Activated CD8-positive, alpha-beta memory T cell treated with anti-CD3 and anti-CD28 coated beads for 4 hours (primary cell): ENCODE measurements at regions not wholly inside any gene's neighbourhood (a gene's known extent, or its start where the extent isn't known, plus 50 kb on each side); places are given as distances from the start of the nearest gene placed in this dataset.
"Not testable (repeated sequence)": the region's sequence is repeated elsewhere in the genome, so short reads cannot be mapped to it uniquely, and the experiment has no call there.

ENCODE experiments used
- DNase-seq, 2 donors: peaks; one replicate each; pipeline ENCODE4 v3.0.0-alpha.2; 2020; ENCODE audit warnings: low read depth in 2 of 2

DNA sequence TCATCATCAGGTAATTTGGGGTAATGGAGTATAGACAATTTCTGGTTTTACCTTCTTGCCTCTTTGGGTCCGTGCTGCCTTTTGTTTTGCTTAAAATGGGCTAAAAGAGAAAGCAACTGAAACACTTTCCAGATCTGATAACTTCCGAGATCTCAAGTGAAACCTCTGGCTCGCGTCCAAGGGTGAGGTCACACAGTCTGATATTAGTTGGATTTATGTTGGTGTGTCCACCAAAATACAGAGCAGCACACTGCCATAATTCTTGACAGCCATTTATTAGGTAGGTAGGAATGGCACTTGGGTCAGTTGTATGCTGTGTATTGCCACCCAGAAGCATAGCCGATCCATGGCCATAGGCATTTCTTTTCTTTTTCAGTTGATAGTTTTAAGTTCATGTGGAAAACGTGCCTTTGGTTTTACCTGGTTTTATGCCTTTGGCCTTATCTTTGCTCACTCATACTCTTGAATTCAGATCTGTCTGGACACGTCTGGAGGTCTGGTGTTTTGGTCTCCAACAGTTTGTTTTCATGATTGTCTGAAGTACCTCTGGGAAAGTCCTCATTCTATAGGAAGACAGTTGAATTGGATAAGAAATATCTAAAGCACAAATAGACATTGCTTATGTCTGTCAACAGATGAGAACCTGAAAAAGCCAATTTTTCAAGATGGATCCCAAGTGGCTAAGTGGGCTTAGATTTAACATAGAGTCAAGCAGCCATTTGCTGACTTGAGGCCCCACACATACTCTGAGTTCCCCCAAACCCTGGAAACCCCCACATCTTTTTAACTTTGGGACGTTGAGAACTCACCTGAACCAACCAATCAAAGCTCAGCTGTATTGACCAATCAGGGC lies 320.8 kb downstream of the SOX4 start:
- no peak for DNase-seq

DNA sequence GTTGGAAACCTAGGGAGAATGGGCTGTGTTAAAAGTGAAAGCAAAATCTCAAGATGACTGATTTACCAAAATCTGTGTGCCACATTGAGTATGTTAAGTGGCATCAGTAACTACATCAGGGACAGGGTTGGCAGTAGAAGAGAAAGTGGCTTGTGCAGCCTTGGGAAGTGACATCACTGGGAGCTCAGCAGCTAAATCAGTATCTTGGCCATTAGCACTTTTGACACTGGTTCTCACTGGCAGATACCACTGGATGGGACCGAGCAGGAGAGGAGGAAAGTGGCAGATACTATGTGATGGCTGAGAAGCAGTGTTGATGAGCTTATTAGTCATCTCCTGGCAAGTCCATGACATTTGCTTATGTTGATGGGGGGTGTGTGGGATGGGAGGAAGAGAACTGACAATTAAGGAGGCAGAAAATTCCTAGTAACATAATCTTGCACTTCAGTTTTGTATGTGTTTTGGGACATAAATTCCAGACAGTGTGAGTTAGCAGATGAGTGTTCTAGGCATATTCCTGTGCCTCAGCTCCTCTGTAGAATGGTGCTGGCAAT lies 322.2 kb downstream of the SOX4 start:
- no peak for DNase-seq

DNA sequence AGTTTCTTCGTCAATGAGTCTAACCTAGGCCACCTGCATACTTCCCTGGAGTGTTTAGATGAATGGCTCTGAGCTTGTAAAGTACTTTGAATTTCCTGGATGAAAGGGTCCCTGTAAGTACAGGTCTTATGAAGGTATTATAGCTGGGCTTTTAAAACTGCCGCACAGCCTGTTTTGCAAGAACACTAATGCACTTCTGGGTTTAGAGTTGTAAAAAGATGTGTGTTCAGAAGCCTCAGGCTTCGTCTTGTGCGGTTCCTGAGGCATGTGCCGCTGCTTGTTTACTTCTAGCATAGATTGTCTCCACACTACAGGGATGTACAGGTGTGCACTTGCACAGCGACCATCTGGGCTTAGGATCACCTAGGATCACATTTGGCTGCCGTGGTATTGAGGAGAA lies 324.5 kb downstream of the SOX4 start:
- DNase-seq = no peak

DNA sequence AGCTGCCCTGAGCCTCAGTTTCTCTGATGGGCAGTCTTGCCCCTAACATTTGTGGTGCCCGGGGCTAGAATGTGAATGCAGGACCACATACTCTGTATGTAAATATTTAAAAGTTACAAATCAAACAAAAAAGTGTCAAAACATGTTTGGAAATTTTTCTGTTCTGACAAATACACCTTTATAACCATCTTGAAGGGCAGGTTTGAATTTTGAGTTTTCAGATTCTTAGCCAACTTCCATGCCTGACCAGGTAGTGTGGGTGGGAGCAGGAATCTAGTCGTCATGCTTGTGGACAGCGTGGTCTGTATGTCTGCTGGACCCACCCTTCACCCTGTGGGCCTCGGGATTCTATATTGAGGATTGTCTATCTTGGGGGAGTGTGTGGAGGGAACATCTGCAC lies 325.1 kb downstream of the SOX4 start:
- DNase-seq = no peak

DNA sequence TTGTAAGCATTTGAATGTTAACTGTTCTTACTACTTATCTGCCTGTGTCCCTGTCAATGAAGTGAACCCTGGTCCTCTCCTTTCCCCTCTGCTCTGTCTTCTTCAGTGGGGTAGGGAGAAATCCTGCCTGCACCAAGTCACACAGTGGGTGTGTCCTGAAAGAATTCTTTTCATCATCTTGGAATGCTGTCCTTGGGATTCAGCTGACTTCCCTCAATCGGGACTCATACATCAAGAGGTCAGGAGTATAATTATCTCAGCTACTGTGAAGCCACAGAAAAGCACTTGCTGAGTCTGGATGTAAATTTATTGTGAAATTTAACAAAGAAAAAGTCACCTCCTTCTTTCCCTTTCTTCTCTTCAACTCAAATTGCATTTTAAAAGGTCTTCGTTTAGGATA lies 328.5 kb downstream of the SOX4 start:
- DNase-seq = no peak

DNA sequence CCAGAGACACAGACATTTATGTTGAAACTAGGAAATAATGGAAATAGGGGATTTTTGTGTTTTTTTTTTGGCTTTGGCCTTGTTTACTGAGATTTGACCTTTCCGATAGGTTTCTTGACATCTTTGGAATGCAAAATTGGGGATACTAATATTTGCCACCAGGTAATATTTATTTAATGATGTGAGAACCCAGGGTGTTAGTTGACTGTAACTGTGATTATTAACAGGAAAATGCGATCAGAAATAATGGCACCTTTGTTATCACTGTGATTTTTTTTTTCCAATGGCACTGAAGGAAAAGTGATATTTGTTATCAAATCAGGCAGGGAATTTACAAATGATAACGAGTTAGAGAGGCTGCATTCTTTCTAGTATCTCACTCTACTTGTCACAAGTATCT lies 330.5 kb downstream of the SOX4 start:
- no peak for DNase-seq

DNA sequence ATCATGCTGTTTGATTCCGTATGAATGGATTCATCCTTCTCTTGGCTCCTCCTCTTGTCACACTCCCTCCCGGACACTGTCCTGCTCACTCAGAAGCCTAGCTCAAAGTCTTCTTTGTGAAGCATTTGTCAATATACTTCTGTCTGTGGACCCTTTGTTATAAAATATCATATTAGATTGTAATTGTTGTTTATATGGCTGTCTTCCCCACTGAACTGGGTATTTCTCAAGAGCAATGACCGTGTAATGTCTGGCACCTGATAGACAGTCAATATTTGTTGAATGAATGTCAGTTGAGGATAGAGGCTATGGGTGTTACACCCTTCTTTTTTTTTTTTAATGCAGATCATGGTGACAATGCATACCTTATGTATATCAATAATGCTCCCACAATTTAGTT lies 335.3 kb downstream of the SOX4 start:
- DNase-seq = no peak

DNA sequence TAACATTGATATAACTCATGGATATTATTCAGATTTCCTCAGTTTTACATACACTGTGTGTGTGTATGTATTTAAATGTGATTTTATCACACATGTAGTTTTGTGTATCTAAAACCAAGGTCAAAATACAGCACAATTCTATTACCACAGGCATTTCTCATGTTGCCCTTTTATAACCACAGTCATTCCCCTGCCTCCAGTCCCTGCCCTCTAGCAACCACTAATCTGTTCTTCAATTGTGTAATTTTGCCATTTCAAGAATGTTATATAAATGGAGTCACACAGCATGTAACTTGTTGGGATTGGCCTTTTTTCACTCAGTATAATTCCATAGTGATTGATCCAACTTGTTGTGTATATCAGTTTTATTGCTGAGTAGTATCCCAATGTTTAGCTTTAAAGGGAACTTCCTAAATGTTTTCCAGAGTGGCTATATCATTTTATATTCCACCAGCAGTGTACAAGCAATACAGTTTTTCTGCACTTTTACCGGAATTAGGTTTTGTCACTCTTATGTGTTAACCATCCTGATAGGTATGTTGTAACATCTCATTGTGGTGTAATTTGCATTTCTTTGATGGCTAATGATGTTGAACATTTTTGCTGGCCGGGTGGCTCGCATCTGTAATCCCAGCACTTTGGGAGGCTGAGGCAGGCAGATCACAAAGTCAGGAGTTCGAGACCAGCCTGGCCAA lies 338.2 kb downstream of the SOX4 start:
- no peak for DNase-seq

DNA sequence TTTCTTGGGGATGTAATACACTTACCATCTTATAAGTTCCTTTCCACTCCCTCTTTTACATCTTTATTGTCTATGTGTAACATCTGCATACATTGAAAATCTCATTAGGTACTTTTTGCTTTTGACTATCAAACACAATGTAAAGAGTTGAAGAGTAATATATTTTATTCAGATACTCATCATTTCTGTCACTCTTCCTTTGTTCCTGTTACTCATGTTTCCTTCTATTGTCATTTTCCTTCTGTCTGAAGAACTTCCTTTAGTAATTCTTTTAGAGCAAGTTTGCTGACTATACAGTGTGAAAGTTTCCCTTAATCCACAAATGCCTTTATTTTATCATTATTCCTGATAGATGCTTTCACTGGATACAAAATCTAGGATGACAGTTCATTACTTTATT lies 339.8 kb downstream of the SOX4 start:
- no peak for DNase-seq

DNA sequence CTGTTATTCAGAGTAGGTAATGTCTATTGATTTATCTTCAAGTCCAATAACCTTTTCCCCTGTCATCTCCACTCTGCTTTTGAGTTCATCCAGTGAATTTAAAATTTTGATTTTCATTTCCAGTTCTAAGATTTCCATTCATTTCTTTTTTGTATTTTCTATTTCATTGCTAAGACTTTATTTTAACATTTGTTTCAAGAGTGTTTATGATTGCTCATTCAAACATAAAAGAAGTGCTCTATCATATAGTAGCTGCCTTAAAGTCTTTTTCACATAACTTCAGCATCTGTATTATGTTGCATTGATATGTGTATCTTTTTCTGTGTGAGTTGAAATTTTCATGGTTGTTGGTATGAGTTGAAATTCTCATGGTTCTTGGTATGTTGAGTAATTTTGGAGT lies 341.6 kb downstream of the SOX4 start:
- DNase-seq = no peak

DNA sequence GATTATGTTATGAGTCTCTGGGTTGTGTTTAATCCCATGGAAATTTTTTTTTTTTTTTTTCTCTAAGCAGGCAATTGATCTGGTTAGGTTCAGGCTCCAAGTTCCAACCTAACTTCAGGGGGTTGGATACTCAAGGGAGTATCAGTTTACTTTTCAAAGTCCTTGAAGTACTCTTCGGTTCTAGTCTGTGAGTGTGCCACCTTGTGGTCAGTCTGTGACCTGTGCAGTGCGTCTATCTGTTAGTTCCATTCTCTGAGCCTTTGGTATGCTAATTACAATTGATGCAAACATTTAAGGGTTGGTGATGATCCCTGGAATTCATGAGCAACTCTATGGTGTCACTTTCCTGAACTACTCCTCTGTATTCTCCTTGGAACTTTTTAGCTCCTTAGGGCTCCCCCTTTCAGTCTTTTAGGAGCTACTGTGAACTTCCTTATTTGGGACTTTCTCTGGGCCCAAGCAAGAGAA lies 342.0 kb downstream of the SOX4 start:
- no peak for DNase-seq

DNA sequence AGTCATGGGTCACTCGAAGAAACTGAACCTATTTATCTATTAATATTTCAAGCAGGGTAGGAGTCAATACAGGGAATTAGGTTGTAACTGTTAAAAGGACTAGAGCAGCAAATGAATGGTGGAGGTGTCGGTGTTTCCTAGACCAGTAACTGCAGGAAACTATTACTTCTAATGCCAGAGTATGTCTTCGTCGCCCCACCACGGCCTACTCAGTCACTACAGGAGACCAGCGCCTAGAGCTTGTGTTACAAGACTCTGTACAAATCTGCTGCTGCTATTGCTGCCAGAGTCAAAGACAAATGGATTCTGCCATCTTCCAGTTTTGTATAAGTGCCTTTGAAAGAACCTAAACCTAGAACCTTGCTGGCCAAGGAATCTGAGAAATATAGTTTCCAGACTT lies 343.9 kb downstream of the SOX4 start:
- DNase-seq = no peak

DNA sequence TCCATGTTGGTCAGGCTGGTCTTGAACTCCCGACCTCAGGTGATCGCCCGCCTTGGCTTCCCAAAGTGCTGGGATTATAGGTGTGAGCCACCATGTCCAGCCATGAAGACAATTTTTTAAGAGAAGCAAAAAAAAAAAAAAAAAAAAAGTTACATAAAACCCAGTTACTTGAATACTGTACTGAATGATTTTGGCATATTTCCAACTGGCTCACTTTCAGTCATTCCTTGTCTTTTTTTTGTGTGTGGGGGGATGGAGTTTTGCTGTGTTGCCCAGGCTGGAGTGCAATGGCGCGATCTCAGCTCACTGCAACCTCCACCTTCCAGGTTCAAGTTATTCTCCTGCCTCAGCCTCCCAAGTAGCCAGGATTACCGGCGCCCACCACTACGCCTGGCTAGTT lies 345.5 kb downstream of the SOX4 start:
- DNase-seq = not testable (repeated sequence)

DNA sequence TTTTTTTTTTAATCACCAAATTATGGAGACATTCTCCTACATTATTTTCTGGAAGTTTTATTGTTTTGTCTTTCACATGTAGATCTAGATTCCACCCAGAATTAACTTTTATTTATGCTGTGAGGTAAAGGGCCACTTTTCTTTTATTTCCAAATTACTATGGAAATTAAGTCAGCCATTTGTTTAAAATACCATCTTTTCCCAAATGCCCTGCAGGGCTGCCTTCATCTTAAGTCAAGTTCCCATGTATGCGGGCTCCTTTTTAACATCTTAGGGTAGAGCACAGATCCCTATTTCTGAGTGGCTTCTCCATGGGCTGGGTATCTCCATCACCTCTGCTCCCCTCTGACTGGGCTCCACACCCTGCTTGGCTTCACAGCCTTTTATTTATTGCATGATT lies 348.4 kb downstream of the SOX4 start:
- no peak for DNase-seq

DNA sequence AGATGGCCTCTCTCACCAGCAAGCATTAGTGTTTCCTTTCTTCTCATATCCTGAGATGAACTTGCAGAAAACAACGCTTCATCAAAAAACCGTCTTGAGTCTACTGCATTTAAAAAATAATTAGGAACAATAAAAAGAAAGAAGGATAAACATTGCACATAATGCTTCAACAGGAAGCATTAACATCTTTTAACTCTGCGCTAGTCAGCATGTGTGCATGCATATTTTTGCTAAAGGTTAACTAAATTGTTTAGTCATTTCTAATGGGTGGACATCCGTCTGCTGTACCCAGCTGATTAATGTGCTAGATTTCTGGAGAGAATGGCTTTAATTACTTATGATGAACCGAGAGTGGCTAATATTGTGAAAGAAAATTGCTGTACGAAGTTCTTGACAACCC lies 349.3 kb downstream of the SOX4 start:
- no peak for DNase-seq

DNA sequence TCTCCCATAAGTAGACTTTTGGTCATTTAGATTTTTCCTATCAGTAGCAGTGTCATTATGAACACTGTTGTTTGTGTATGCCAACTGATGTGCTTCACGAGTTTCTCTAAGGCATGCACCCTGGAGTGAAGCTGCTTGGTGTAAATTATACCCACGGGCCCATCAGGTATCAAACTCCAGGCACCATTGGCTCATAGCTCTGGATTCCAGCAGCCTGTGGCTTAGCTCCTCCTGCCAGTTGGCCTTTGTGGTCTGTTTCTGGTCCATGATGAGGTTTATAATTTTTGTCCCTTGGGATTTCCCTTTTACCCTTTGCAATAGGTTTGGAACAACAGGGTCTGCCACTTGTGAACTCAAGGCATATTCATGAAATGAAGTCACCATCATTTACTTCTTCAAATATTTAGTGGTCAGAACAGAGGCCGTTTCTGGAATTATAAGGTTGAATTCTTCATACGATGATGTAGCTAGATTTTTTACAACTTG lies 350.5 kb downstream of the PRL start:
- DNase-seq = no peak

DNA sequence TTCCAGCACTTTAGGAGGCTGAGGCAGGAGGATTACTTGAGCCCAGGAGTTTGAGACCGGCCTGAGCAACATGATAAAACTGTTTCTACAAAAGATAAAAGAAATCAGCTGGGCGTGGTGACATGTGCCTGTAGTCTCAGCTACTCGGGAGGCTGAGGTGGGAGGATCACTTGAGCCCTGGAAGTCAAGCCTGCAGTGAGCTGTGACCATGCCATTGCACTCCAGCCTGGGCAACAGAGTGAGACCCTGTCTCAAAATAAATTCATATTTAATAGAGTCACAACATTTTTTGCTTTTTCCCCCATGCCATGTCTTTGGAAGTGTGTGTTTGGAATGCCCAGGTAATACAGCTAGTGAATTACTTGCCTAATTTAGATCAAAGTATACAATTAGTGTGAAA lies 349.6 kb downstream of the PRL start:
- not testable (repeated sequence) for DNase-seq

DNA sequence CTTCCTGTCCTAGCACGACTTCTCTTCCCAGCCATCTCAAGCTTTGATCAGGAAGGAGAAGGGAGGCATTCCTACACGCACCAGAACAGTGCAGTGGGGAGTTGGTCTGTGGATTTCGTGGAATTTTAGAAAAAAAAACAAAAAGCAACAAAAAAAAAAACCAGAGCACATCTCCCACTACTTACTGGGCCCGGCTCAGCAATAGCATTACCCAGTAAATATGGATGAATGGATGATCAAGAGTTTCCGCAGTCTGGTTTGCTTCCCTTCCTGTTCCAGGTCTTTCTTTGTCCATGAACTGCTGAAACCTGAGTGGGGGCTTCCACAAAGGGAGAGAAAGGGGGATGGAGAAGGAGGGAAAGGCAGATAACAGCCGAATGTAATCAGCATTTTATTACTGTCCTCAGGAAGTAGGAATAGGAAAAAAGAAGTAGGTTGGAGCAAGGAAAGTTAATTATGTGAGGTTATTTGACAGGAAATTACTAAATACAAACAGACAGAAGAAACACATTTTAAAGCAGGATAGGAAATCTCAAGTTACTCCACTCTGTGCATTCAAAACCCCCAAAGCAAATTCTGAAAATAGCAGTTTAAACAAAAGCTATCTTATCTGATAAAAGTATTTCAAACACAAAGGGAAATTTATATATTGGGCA lies 349.0 kb downstream of the PRL start:
- DNase-seq = no peak

DNA sequence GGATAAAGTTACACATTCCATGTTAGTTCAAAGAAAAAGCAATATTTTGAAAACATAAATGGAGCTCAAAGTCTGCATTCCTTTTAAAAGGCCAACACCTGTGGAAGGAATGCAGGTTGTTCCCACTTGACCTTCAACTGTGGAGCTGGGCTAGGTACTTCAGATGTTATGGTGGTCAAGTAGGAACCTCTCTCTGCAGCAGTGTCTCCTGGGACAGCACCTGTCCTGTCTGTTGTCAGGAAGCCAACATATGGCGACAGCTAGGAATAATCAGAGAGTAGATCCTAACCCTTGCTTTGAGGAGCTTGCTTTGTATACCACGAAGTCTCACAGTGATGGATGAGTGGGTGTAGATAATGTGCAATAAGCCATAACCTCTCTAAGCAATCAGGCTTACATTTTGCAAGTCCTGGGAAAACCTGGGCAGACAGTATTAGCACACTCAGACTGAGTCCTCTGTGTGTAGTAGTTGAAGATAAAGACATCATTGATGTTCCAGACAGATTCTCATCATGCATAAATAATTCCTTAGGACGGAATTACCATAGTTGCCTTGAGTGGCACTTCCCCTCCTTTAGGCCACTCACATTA lies 347.5 kb downstream of the PRL start:
- DNase-seq = no peak

DNA sequence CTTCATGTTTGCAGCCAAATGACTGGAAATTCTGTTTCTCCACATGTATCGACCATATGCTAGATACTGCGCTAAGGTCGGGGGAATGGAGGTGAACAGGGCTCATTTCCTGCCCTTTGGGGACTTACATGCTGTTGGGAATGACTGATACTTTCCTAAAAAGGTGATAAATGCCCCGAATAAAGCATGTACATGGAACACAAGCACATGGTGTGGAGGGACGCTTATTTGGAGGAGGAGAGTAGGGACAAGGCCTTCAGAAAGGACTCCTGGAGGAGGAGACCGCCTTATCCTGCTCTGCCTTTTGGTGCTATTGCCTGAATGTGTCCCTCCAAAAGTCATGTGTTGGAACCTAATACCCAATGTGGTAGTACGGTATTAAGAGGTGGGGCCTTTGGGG lies 344.5 kb downstream of the PRL start:
- DNase-seq = no peak

DNA sequence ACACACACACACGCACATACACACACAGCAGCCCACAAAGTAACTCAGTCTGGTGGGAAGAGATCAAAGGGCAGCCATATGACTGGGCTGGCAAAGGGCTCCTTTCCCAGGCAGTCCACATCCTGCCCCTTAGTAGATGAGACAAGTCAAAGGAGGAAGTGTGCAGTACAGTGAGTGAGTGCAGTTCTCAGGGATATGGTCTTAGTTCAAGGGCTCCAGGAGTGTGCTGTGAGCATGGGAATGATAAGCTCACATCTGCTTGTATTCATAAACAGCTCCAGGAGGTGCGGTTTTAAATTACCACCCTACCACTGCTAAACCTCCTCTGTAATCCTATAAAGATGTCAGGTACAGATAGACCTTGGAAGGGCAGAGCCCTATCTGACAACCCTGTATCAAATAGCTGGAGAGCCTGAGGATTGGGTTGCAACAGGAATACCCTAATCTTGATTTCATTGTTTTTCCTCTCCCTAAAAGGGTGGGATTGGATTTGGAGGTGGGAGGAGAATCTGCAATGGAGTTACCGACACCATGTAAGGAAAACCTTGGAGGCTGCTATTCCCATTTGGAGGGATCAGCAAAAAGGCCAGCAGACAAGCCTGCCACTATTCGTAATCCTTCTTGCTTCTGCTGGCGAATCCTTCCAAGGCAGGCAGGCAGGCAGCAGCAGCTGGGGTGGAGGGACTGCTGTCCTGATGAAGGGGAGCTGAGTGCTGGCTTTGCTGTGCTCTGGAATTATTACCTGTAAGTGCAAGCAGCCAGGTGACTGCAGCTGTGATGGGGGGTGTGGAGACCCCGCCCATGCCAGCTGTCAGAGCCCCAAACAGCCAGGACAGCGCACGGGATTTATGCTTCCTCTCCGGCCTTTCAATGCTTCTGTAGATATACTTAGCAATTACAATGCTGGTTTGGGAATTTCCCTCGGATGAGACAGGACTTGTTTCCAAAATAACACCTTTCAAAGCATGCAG lies 342.7 kb downstream of the PRL start:
- no peak for DNase-seq
